H1 (cell line): ENCODE measurements at regions not wholly inside any gene's neighbourhood (a gene's known extent, or its start where the extent isn't known, plus 50 kb on each side); places are given as distances from the start of the nearest gene placed in this dataset.

Experiments
- BCL11A ChIP-seq, 2 experiments: IDR thresholded peaks; one replicate each; pipeline ENCODE4 v1.6.1; 2011; ENCODE audit warnings: low read depth in 2 of 2, low read length in 2 of 2, mild to moderate bottlenecking in 2 of 2
- HDAC2 ChIP-seq, 2 experiments: fragments of 300-600 bp in 1 of 2; sonication (generic) in 1 of 2; IDR thresholded peaks; 2 replicates each; pipeline ENCODE4 v1.6.1; 2011 to 2012; ENCODE audit warnings: low read depth in 2 of 2, low read length in 2 of 2, mild to moderate bottlenecking in 2 of 2, moderate library complexity in 2 of 2, borderline replicate concordance in 1 of 2, inconsistent platforms in 1 of 2
- YY1 ChIP-seq: IDR thresholded peaks from 2 replicates; pipeline ENCODE4 v1.6.1; 2011; ENCODE audit warnings: low read depth, mild to moderate bottlenecking, low read length

DNA sequence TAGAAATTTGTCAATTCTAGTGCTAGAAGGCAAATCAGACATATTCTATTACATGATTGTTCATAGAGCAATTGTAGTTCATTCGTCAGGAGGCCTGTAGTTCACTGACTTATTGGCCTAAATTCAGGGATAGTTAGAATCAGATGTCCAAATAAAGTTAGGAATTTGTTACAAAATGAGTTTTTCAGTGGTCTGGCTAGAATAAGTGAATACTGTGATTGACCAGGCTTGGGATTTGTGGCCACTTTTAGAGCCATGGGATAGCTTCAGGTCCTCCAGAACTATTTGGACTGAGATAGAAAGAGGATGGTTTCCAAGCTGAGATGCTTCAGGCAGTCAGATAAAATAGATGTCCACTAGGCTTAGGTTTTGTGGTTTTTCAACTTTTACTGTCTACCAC is 199.1 kb upstream of the MPDZ start (continued):
- TF ChIP-seq YY1 (no peak), BCL11A (IDR thresholded peaks at IDR 0.05; ENCODE audit: low read depth in 2 of 2, low read length in 2 of 2) (no peak), HDAC2 (IDR thresholded peaks at IDR 0.05; ENCODE audit: borderline replicate concordance in 1 of 2, low read depth in 2 of 2, low read length in 2 of 2) (no peak)
- TF ChIP-seq, all 59 proteins: peak for 0
